ENCODE measurements at regions not wholly inside any gene's neighbourhood (a gene's known extent, or its start where the extent isn't known, plus 50 kb on each side); places are given as distances from the start of the nearest gene placed in this dataset.

DNA sequence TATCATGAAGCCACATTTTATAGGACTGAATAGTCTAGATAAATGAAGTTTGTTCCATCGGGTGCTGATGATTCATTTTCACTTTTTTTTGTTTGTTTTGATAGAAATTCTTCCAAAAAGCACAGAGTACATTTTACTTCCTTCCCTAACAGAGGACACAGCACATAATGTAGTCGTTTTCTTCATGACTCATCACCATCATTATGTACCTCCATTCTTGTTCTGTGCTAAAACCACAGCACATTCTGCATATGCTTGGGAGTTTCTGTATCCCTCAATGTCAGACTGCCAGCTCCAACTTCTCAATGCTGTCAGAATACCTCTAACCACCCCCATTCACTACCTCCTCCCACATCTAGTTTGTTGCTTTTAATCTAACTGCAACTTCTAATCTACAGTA, 1004.9 kb upstream of the ADGRB3 start:
- H3K4me2 ChIP-seq (ENCODE audit: insufficient read depth, low read length) = no peak overlapping the region
- no peaks in the 10 kb centered on the region for H3K27me3 ChIP-seq (ENCODE audit: insufficient read depth, low read length, poor library complexity)
- no peaks in the 10 kb centered on the region for H4K20me1 ChIP-seq (ENCODE audit: insufficient read depth, low read length)
- no peaks in the 10 kb centered on the region for H3K79me2 ChIP-seq (ENCODE audit: insufficient read depth, low read length)
- H3K36me3 ChIP-seq (ENCODE audit: insufficient read depth, low read length) = no peaks in the 10 kb centered on the region
- no peaks in the 10 kb centered on the region for H3K4me1 ChIP-seq (ENCODE audit: insufficient read depth, low read length)
- H3K9ac ChIP-seq (ENCODE audit: low read depth, low read length) = no peak overlapping the region
- DNase-seq (no peak), ATAC-seq (ENCODE audit: insufficient read depth, low read depth) (no peak)
- no peak overlapping the region for H3K4me3 ChIP-seq (ENCODE audit: low read depth in 1 of 2, low read length in 2 of 2)
- TF ChIP-seq EZH2 (IDR thresholded peaks at IDR 0.05; ENCODE audit: borderline replicate concordance, low read depth, low read length, severe bottlenecking) (no peak), CTCF (IDR thresholded peaks at IDR 0.05; ENCODE audit: borderline replicate concordance, extremely low read depth, low read length, poor library complexity, severe bottlenecking) (no peak)
- H2AFZ ChIP-seq (ENCODE audit: low read depth, low read length) = no peak overlapping the region
- no peaks in the 10 kb centered on the region for H3K9me3 ChIP-seq (ENCODE audit: insufficient read depth, low read length, severe bottlenecking)
- no peak overlapping the region for H3K27ac ChIP-seq (ENCODE audit: low read length)

DNA sequence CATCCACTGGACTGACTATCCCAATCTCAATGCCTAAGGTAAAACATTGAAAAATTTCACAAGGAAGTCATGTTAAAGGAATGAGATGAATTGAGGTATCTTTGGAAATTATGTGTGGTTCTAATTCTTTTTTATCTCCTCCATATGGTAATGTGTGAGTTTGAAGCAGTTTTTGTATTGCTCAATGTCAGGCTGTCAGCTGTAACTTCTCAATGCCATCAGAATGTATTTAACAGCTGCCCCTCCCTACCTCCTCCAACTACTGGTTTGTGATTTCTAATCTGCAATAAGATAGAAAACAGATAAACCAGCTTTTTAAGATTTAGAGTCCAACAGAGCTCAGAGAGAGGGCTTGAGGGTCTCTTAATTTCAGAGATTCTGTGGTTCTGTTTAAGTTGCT, 1005.8 kb upstream of the ADGRB3 start:
- no peaks in the 10 kb centered on the region for H3K36me3 ChIP-seq (ENCODE audit: insufficient read depth, low read length)
- no peak overlapping the region for H3K27ac ChIP-seq (ENCODE audit: low read length)
- TF ChIP-seq CTCF (IDR thresholded peaks at IDR 0.05; ENCODE audit: borderline replicate concordance, extremely low read depth, low read length, poor library complexity, severe bottlenecking) (no peak), EZH2 (IDR thresholded peaks at IDR 0.05; ENCODE audit: borderline replicate concordance, low read depth, low read length, severe bottlenecking) (no peak)
- H3K9me3 ChIP-seq (ENCODE audit: insufficient read depth, low read length, severe bottlenecking) = no peaks in the 10 kb centered on the region
- DNase-seq = no peak
- H3K4me2 ChIP-seq (ENCODE audit: insufficient read depth, low read length) = no peak overlapping the region
- H3K9ac ChIP-seq (ENCODE audit: low read depth, low read length) = no peak overlapping the region
- H3K4me3 ChIP-seq (ENCODE audit: low read depth in 1 of 2, low read length in 2 of 2) = no peak overlapping the region
- H2AFZ ChIP-seq (ENCODE audit: low read depth, low read length) = no peak overlapping the region
- H3K79me2 ChIP-seq (ENCODE audit: insufficient read depth, low read length) = no peaks in the 10 kb centered on the region
- no peaks in the 10 kb centered on the region for H4K20me1 ChIP-seq (ENCODE audit: insufficient read depth, low read length)
- H3K27me3 ChIP-seq (ENCODE audit: insufficient read depth, low read length, poor library complexity) = no peaks in the 10 kb centered on the region
- no peak for ATAC-seq (ENCODE audit: insufficient read depth, low read depth)
- H3K4me1 ChIP-seq (ENCODE audit: insufficient read depth, low read length) = no peaks in the 10 kb centered on the region

GRCh38 chr6:67615796-67616195, 1019.3 kb upstream of the ADGRB3 start:
- Histone ChIP-seq H2AFZ (ENCODE audit: low read depth, low read length) (no peak overlapping the region), H3K36me3 (ENCODE audit: insufficient read depth, low read length) (no peaks in the 10 kb centered on the region), H3K27me3 (ENCODE audit: insufficient read depth, low read length, poor library complexity) (no peaks in the 10 kb centered on the region), H3K9me3 (ENCODE audit: insufficient read depth, low read length, severe bottlenecking) (no peaks in the 10 kb centered on the region), H3K79me2 (ENCODE audit: insufficient read depth, low read length) (no peaks in the 10 kb centered on the region), H3K4me1 (ENCODE audit: insufficient read depth, low read length) (no peaks in the 10 kb centered on the region), H3K4me2 (ENCODE audit: insufficient read depth, low read length) (no peak overlapping the region), H3K27ac (ENCODE audit: low read length) (no peak overlapping the region), H3K9ac (ENCODE audit: low read depth, low read length) (no peak overlapping the region), H4K20me1 (ENCODE audit: insufficient read depth, low read length) (no peaks in the 10 kb centered on the region), H3K4me3 (ENCODE audit: low read depth in 1 of 2, low read length in 2 of 2) (no peak overlapping the region)
- ATAC-seq (ENCODE audit: insufficient read depth, low read depth) = no peak
- TF ChIP-seq CTCF (IDR thresholded peaks at IDR 0.05; ENCODE audit: borderline replicate concordance, extremely low read depth, low read length, poor library complexity, severe bottlenecking) = no peak
- TF ChIP-seq EZH2 (IDR thresholded peaks at IDR 0.05; ENCODE audit: borderline replicate concordance, low read depth, low read length, severe bottlenecking) = no peak
- no peak for DNase-seq
